ENCODE measurements at regions not wholly inside any gene's neighbourhood (a gene's known extent, or its start where the extent isn't known, plus 50 kb on each side); places are given as distances from the start of the nearest gene placed in this dataset.
"Not testable (repeated sequence)": the region's sequence is repeated elsewhere in the genome, so short reads cannot be mapped to it uniquely, and the experiment has no call there.

DNA sequence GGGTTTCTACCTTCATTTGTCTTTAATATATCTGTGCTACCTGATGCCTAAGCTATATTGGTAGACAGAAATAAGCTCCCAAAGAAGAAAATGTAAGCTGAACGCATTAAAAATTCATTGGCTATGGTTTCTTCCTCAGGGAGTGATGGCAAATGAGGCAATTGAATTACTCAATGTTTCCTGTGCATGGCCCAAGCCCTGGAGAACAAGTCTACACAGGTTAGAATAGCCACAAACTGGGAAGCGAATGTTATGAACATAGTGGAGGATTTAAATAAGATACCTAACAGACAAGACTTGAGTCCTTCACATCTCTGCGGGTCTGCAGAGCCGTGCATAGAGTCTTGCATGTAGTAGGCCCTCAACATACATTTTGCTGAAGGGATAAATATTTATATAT is 350.3 kb downstream of the RWDD3 start:
- DNase-seq (ENCODE audit: low spot score) = no peak

- DNase-seq (ENCODE audit: low spot score) = no peak
Observed at GRCh38 chr1:95604771-95605170, 370.8 kb downstream of the RWDD3 start.

DNA sequence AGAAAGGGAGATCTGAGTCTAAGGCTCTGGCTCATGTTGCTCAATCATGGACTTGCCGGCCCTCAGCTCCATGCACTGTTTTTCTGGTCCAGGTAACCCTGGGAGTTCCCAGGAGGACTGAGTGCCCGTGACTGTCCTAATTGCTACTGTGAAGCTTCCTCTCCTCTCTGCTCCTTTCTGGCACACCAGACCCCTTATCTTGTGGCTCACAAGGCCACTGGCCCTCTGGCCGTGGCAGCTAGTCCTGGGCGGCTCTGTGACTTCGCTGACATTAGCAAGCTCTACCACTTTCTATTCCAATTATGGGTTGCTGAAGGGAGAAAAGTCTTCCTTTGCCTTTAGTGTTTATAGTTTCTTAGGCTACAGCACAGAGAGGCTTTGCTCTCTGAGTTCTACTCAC is 380.2 kb downstream of the RWDD3 start:
- DNase-seq (ENCODE audit: low spot score) = no peak

GRCh38 chr1:95615421-95615820 is 381.4 kb downstream of the RWDD3 start:
- DNase-seq (ENCODE audit: low spot score) = no peak

GRCh38 chr1:95620076-95620475 is 386.1 kb downstream of the RWDD3 start:
- no peak for DNase-seq (ENCODE audit: low spot score)

GRCh38 chr1:95622609-95623008 is 388.6 kb downstream of the RWDD3 start:
- no peak for DNase-seq (ENCODE audit: low spot score)

DNA sequence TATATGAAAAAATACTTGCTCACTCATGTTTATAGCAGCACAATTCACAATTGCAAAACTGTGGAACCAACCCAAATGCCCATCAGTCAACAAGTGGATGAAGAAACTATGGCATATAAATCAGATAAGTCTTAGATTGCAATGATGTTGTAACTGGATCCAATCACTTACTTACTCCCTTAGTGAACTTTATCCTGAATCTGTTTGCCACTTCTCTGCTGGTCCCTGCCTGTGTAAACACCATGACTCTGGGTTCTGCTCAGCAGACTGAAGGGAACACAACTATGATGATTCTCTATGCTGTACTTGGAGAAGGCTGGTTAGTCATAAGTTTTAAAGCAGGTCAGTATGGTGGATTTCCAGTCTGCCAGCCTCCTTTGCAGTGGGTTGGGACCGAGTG is 391.2 kb downstream of the RWDD3 start:
- no peak for DNase-seq (ENCODE audit: low spot score)

DNA sequence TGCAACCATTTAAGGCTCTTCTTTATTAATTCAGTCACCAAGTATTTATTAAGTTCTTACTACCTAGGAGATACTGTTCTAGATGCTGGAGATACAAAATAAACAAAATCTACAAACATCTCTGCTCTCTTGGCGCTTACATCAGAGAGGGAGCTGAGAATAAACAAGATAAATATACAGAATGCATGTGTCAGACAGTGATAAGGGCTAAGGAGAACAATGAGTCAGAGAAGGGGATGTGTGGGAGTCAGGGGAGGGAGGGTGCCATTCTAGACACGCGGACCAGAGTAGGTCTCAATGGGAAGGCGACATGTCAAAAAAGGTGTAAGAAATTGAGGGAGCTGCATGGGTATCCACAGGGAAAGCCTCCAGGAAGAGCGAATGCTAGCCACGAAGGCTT is 393.2 kb downstream of the RWDD3 start:
- DNase-seq (ENCODE audit: low spot score) = no peak

- no peak for DNase-seq (ENCODE audit: low spot score)
Observed at GRCh38 chr1:95631695-95632094, 397.7 kb downstream of the RWDD3 start.

DNA sequence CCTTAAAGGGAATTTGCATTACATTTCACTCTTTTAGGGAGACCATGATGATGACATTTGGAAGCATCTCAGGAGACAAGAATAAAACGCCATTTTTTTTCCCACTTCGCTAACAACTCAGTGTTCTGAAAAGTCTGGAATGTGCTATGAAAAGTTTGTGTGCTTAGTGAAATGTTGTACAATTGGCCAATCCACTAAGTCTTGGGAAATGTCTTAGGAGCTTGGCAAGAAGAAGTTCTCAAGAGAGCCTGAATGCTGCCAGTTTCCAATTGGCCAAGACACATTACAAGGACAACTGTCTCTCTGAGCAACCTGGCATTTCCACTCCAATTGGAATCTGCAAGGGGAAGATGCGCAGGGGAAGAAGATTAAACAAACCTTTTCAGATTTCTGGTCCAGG is 401.8 kb downstream of the RWDD3 start:
- no peak for DNase-seq (ENCODE audit: low spot score)

GRCh38 chr1:95636897-95637296 is 402.9 kb downstream of the RWDD3 start:
- DNase-seq (ENCODE audit: low spot score) = no peak

DNA sequence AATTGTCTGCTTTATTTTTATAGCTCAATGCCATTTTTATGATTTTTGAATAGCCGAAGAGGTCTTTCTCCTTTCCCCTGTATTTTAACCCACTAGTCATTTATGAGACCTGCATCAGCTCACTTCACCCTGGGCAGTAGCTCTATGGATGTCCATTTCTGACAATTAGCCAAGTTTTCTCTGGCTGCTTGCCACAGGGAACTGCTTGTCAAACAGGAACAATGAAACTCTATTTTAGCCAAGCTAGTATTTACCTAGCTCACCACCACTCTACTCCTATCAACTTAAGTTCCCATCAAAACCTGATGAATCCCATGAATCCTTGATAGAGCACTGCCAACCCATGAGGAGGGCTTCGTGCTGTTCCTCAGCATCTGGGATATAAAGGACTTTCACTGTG is 406.7 kb downstream of the RWDD3 start:
- peak; percentile 52 for DNase-seq (ENCODE audit: low spot score)

GRCh38 chr1:95641386-95641785 is 407.4 kb downstream of the RWDD3 start:
- no peak for DNase-seq (ENCODE audit: low spot score)

GRCh38 chr1:95642035-95642434 is 408.0 kb downstream of the RWDD3 start:
- no peak for DNase-seq (ENCODE audit: low spot score)

- DNase-seq (ENCODE audit: low spot score) = no peak
Observed at GRCh38 chr1:95643071-95643470, 409.1 kb downstream of the RWDD3 start.

- not testable (repeated sequence) for DNase-seq (ENCODE audit: low spot score)
Observed at GRCh38 chr1:95645126-95645525, 411.1 kb downstream of the RWDD3 start.

DNA sequence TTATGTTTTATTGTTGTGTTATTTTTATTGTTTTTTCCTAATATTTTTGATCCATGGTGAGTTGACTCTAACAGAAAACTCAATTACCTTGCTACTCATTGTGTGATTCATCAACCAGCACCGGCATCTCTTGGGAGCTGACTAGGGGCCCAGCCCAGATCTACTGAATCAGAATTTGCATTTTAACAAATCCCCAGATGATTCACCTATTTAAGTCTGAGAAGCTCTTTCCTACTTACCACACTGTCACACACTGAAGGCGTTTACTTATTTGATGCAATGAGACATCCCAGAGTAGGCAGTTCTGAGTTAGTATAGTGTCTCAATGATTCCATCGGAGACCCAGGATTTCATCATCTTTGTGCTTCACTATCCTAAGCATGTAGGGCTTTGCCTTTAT is 416.6 kb downstream of the RWDD3 start:
- DNase-seq (ENCODE audit: low spot score) = no peak

- no peak for DNase-seq (ENCODE audit: low spot score)
Observed at GRCh38 chr1:95652423-95652965, 418.5 kb downstream of the RWDD3 start.

- DNase-seq (ENCODE audit: low spot score) = no peak
Observed at GRCh38 chr1:95653618-95654017, 419.6 kb downstream of the RWDD3 start.

- DNase-seq (ENCODE audit: low spot score) = no peak
Observed at GRCh38 chr1:95655321-95656020, 421.5 kb downstream of the RWDD3 start.

- no peak for DNase-seq (ENCODE audit: low spot score)
Observed at GRCh38 chr1:95657248-95657647, 423.2 kb downstream of the RWDD3 start.

DNA sequence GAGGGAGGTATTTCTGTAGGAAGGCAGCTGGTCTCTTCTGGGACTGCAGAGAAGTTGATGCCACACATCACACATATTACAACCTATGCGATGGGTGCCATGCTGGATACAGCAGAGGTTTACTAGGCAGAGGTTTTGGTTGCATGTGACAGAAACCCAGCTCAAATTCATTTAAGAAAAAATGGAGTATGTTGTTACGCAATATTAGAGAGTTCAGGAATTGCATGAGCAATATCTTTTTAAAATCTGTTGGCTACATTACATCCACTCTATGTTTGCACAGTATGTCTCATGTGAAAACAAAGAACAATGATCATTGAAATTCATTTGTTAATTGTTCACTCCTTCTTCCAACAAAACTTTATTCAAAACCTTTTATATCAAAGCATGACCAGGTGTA is 425.2 kb downstream of the RWDD3 start:
- no peak for DNase-seq (ENCODE audit: low spot score)

DNA sequence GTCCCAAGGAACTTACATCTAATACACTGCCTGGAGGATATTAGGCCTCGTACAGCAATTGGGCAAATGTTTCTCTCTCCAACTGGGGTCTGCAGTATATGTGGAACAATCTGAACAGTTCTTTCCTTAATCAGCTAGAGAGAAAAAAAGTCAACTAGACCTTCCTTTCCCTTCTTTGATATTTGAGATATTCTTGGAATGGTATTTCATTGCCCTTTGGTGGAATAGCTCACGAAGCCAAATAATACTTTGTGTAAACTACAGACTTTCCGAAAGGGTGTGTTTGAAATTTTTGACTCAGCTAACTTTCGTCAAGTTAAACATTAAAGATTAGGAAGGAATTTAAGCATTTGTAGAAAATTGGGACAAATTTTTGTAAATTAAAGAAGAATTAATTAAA is 425.6 kb downstream of the RWDD3 start:
- no peak for DNase-seq (ENCODE audit: low spot score)

DNA sequence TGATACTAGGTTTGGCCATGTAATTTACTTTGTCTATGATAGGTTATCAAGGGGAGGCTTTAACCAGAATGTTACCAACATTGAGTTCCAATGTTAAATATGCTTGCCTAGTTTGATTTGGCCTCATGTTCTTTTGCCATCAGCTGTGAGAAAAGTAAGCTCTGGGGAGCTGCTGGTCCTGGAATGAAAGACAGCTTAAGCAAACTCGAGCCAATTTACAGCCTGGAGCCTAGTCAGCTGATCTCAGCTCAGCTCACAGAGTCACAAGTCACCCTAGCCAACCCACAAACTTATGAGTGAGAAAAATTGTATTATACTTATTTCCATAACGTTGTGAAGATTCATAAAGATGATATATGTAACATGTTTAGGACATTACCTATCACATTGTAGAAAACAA is 426.7 kb downstream of the RWDD3 start:
- DNase-seq (ENCODE audit: low spot score) = no peak
